ENCODE measurements at regions not wholly inside any gene's neighbourhood (a gene's known extent, or its start where the extent isn't known, plus 50 kb on each side); places are given as distances from the start of the nearest gene placed in this dataset.

- DNase-seq = no peak
Measured at GRCh38 chr10:130434446-130435385, 298.5 kb downstream of the GLRX3 start.

GRCh38 chr10:130435961-130436360 lies 299.8 kb downstream of the GLRX3 start:
- DNase-seq = no peak

GRCh38 chr10:130438861-130439260 lies 302.7 kb downstream of the GLRX3 start:
- DNase-seq = no peak

DNA sequence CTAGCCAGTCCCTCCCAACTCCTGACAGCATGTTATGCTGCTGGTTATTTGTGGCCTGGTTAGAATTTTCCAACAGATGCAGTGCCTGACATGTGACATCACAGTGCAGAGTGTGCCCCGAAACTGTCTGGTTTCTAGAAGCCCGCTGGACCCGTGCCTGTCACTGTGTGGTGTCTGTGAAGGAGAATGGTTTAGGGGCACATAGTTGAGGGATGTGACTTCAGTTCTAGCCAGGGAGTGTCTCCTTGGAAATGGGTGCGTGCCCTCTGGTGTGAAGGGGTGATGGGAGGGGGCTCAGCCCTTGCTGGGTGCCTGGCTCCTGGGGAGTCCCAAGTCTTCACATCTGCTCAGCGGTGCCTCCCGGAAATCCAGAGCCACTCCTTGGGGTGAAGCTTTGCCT lies 303.6 kb downstream of the GLRX3 start:
- DNase-seq = no peak

- DNase-seq = no peak
Measured at GRCh38 chr10:130440494-130440893, 304.3 kb downstream of the GLRX3 start.

GRCh38 chr10:130440971-130441370 lies 304.8 kb downstream of the GLRX3 start:
- no peak for DNase-seq

DNA sequence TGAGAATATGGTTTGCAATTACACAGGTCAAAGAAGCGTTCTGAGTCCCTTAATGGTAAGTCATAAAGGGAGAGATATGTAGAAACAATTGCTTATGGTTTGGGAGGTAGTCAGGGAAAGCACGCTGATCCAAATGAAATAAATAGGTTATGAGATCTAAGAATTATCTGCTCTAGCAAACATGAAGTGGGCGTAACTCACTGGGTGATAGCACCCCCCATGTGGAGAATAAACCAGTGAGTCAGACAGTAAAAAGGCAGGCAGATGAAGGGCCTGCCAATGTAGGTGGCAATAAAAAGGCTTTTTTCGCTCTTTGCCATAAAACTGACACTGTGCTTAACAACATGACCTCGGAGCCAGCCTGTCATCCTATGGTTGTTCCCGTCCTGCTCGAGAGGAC lies 306.9 kb downstream of the GLRX3 start:
- no peak for DNase-seq

- no peak for DNase-seq
Measured at GRCh38 chr10:130453036-130453720, 317.0 kb downstream of the GLRX3 start.

DNA sequence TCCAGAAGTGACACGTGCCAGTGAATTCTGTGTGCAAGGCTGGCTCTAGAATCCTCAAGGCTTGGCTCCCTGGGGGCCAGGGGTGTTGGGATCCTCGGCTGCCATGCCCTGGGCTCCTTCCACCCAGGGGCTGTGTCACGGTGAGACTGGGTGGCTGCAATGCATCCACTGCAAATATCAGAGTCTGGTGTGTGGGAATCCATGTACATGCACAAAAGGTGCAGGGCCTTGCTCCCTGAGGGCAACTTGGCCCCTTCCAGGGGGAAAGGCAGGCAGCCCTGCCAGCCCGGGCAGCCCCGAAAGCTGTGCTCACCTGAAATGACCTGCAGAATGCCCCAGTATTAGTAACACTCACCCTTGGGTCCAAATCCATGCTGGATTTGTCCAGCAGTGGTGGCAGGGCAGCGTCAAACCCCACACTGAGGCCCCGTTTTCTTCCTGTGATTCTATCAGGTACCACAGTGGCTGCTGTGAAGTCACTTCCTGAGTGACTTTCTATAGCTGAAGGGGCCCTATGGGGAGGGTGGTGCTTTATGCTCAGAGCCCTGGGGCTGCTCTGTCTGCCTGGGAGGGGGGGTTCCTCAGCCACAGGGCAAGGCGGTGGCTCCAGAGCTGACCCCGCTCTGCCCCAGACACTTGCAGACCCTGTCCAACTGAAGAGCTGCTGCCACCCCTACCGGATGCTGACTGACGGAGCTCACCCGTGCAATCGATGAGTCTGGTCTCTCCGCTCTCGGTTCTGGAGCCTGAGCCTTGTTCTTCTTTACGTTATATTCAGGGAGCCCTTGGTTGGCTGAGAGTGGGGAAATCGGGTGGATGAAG lies 317.7 kb downstream of the GLRX3 start:
- no peak for DNase-seq

DNA sequence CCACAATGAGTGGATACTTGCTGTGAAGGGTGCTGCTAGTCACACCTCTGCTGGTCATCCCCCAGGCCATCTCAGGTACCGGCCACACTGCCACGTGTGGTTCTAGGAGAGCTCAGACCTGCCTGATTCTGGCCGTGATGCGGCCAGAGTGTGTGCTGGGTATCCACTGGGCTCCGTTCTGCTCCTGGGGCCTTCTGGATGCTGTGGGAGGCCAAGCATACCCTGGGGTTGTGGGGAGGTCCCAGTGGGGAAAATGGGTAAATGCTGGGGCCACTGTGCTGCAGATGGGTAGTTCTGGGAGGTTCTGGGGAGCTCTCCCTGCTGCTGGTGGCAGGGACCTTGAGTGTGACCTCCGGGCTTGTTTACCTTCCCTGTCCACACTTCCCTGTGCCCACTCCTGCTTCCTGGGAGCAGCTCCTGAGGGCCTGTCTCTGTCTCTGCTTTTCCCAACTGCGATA lies 318.4 kb downstream of the GLRX3 start:
- no peak for DNase-seq

DNA sequence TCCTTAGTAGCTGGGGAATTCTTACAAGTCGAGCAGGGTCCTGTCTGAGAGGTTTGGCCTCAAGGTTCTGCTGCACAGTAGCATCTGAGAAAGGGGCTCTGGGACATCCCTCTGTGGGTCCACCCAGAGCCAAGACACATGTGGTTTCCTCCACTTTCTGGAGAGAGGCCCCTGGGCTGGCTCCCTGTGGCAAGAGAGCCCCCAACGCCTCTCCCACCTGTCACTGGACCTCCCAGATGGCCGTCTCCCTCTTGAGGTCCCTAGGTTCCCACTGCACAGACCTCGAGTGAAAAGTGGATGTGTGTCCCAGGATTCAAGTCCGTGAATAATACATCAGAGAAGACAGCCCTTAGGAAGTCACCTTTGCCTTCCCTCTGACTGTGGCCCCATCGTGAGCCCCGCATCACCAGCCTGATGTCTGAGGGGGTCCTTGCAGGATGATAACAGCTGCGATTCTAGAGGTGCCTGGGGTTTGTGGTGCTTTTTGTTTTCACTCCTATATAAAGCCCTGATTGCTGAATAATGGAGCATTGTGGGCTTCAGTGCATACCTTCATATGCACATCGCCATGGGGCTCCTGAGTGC lies 319.0 kb downstream of the GLRX3 start:
- no peak for DNase-seq

GRCh38 chr10:130455791-130456190 lies 319.6 kb downstream of the GLRX3 start:
- DNase-seq = no peak

GRCh38 chr10:130456616-130457015 lies 320.4 kb downstream of the GLRX3 start:
- DNase-seq = no peak

GRCh38 chr10:130458509-130458908 lies 322.3 kb downstream of the GLRX3 start:
- DNase-seq = no peak

GRCh38 chr10:130459011-130459410 lies 322.8 kb downstream of the GLRX3 start:
- DNase-seq = no peak

- no peak for DNase-seq
Measured at GRCh38 chr10:130459851-130460490, 323.8 kb downstream of the GLRX3 start.

DNA sequence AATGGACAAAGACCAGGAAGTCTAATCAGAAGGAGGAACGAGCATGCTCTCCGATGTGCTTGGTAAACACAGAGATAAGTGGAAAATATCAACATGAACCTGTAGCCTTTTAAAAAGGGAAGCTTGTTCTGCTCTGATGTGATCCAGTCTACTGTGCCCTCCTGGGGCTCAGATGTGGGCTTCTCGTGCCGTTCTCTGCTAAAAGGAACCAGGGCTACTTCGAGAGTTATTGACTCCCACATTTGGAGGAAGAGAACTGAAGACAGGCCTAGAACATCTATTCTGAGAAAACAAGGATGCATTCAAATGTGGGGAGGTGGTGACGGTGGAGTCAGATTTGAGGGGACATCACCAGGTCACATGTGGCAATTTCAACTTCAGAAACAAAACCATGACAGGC lies 325.4 kb downstream of the GLRX3 start:
- DNase-seq = no peak

DNA sequence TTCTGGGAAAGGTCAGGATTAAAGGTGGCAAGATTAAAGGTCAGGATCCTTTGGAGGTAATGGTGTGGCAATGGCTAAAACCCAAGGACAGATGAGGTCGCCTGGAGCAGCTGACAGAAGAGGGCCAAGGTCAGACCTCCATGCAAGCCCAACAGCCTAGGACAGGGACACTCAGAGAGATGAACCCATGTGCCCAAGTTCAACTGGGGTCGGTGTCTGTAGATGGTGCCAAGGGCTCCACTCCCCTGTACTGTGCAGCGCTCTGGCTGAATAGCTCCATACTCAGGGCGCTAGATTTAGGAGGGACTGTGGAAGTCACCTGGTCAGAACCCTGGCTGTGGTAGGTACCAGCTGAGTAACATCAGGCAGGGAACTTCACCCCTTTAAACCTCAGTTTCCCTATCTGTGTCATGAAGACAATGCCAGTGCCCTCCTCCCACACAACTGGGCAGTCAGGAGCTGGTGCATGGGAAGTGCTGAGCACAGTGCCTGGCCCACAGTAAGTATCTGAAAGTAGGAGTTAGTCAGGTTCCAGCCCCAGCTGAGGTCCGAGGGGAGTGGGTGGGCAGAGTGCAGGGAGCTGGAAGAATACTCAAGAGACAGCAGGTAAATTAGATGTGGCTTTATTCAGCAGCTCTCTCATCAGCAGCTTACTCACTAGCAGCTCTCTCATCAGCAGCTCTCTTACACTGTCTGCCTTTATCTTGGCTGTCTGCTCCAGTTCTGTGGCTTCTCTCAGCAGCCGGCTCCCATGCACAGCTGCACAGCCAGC lies 327.1 kb downstream of the GLRX3 start:
- no peak for DNase-seq

DNA sequence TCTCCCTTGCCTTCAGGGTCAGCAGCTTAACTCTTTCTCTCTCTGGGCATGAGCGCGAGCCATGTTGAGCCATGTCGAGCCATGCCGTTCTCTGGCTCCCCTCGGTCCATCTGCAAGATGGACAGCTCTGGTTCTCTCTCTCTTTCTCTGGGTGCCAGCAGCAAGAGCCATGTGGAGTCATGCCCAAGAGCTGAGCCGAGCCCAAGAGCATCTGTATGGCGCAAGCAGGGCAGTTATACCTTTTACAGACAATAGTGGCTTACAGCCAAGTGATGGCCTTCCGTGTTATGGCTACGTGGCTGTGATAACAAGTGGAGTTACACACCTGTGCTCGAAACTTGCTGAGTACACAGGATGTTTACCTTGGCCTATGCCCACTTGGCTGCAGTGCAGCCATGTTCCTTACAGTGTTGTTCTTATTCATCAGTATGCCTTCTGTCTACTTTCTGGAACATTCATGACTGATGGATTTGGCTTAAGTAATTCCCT lies 327.7 kb downstream of the GLRX3 start:
- no peak for DNase-seq

GRCh38 chr10:130464426-130464825 lies 328.2 kb downstream of the GLRX3 start:
- DNase-seq = no peak

DNA sequence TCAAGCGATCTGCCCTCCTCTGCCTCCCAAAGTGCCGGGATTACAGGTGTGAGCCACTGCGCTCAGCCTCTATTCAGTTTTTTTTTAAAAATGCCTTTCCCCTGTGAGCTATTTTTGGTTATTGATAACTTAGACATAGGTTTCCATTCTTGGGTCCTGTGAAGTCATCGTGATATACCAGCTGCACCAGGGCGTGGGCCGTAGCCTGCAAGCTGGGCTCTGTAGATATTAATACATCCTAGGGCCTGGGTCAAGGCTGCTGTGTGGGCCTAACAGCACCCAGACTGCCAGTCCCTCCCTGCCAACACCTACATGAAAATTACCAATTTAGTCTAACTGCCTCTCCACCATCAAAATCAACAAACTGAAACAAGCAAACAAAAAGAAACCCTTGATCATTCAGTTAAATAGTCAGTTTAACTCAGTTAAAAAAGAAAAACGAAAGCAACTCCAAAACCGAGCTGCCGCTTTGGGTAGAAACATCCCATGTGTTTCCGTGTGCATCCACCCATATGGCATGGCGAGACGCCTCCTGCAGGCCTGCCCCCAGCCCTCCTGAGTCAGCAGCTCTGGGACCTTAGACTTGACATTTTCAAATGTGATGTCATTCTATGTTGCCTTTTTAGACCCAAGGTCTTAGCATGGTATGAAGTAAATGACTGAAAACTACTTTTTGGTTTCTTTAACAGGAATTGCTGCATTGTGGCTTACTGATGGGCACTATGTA lies 330.2 kb downstream of the GLRX3 start:
- no peak for DNase-seq

Measured in SHP77 (cell line).